Kidney capillary endothelial cell (primary cell): ENCODE measurements at regions not wholly inside any gene's neighbourhood (a gene's known extent, or its start where the extent isn't known, plus 50 kb on each side); places are given as distances from the start of the nearest gene placed in this dataset.

ENCODE experiments used
- DNase-seq: peaks from one replicate; pipeline ENCODE4 v3.0.0-alpha.2; 2018; ENCODE audit warnings: low spot score

- DNase-seq = no peak
Measured at GRCh38 chr13:29925457-29926097, 75.2 kb upstream of the UBL3 start.

GRCh38 chr13:29924482-29925350 is 74.3 kb upstream of the UBL3 start:
- no peak for DNase-seq

GRCh38 chr13:29923554-29924481 is 73.4 kb upstream of the UBL3 start:
- peak; percentile 75 for DNase-seq

GRCh38 chr13:29922896-29923295 is 72.5 kb upstream of the UBL3 start:
- no peak for DNase-seq

GRCh38 chr13:29922281-29922821 is 71.9 kb upstream of the UBL3 start:
- no peak for DNase-seq

- DNase-seq = no peak
Measured at GRCh38 chr13:29921542-29921941, 71.1 kb upstream of the UBL3 start.

- no peak for DNase-seq
Measured at GRCh38 chr13:29920025-29920643, 69.7 kb upstream of the UBL3 start.

- DNase-seq = no peak
Measured at GRCh38 chr13:29918845-29919244, 68.4 kb upstream of the UBL3 start.

GRCh38 chr13:29917650-29918049 is 67.2 kb upstream of the UBL3 start:
- DNase-seq = no peak

- no peak for DNase-seq
Measured at GRCh38 chr13:29914581-29914980, 64.2 kb upstream of the UBL3 start.

- DNase-seq = no peak
Measured at GRCh38 chr13:29911781-29912418, 61.5 kb upstream of the UBL3 start.

- no peak for DNase-seq
Measured at GRCh38 chr13:29909975-29910674, 59.7 kb upstream of the UBL3 start.

- DNase-seq = no peak
Measured at GRCh38 chr13:29909081-29909730, 58.8 kb upstream of the UBL3 start.

GRCh38 chr13:29908416-29909080 is 58.1 kb upstream of the UBL3 start:
- DNase-seq = no peak

GRCh38 chr13:29907670-29908069 is 57.3 kb upstream of the UBL3 start:
- DNase-seq = no peak

- no peak for DNase-seq
Measured at GRCh38 chr13:29906432-29907011, 56.1 kb upstream of the UBL3 start.

GRCh38 chr13:29905845-29906244 is 55.4 kb upstream of the UBL3 start:
- DNase-seq = no peak

GRCh38 chr13:29903996-29904395 is 53.6 kb upstream of the UBL3 start:
- DNase-seq = no peak

GRCh38 chr13:29903543-29903942 is 53.1 kb upstream of the UBL3 start:
- no peak for DNase-seq
